CD4-positive, alpha-beta T cell treated with Interleukin-4 for 1 hour (primary cell): ENCODE measurements at regions not wholly inside any gene's neighbourhood (a gene's known extent, or its start where the extent isn't known, plus 50 kb on each side); places are given as distances from the start of the nearest gene placed in this dataset.
"Not testable (repeated sequence)": the region's sequence is repeated elsewhere in the genome, so short reads cannot be mapped to it uniquely, and the experiment has no call there.

ENCODE experiments used
- DNase-seq, 2 donors: peaks; one replicate each; pipeline ENCODE4 v3.0.0-alpha.2; 2020 to 2022

GRCh38 chr4:13989501-13989900 lies 362.0 kb upstream of the BOD1L1 start:
- no peak for DNase-seq

- DNase-seq = no peak
These were observed 363.4 kb upstream of the BOD1L1 start for GRCh38 chr4:13990596-13991589.

GRCh38 chr4:13992041-13992440 lies 364.5 kb upstream of the BOD1L1 start:
- DNase-seq = no peak

GRCh38 chr4:13992975-13993520 lies 365.5 kb upstream of the BOD1L1 start:
- DNase-seq = no peak

- no peak for DNase-seq
These were observed 366.5 kb upstream of the BOD1L1 start for GRCh38 chr4:13994016-13994415.

- DNase-seq = no peak
These were observed 371.4 kb upstream of the BOD1L1 start for GRCh38 chr4:13998850-13999445.

- DNase-seq = no peak
These were observed 372.7 kb upstream of the BOD1L1 start for GRCh38 chr4:14000091-14000814.

- not testable (repeated sequence) for DNase-seq
These were observed 374.8 kb upstream of the BOD1L1 start for GRCh38 chr4:14002331-14002730.

GRCh38 chr4:14008494-14008893 lies 381.0 kb upstream of the BOD1L1 start:
- peak in 1 of 2 donors; percentile 7 for DNase-seq

GRCh38 chr4:14018191-14018853 lies 390.8 kb upstream of the BOD1L1 start:
- DNase-seq = no peak

- no peak for DNase-seq
These were observed 394.9 kb upstream of the BOD1L1 start for GRCh38 chr4:14022456-14022855.

GRCh38 chr4:14023036-14023435 lies 395.5 kb upstream of the BOD1L1 start:
- no peak for DNase-seq

GRCh38 chr4:14023896-14024295 lies 396.4 kb upstream of the BOD1L1 start:
- DNase-seq = no peak

- DNase-seq = no peak
These were observed 397.6 kb upstream of the BOD1L1 start for GRCh38 chr4:14025111-14025510.

GRCh38 chr4:14025891-14026290 lies 398.4 kb upstream of the BOD1L1 start:
- no peak for DNase-seq

GRCh38 chr4:14028862-14029261 lies 401.3 kb upstream of the BOD1L1 start:
- DNase-seq = no peak

GRCh38 chr4:14035076-14035475 lies 407.6 kb upstream of the BOD1L1 start:
- no peak for DNase-seq

GRCh38 chr4:14043203-14043602 lies 415.7 kb upstream of the BOD1L1 start:
- no peak for DNase-seq

GRCh38 chr4:14046642-14047041 lies 419.1 kb upstream of the BOD1L1 start:
- no peak for DNase-seq

GRCh38 chr4:14047840-14048239 lies 420.3 kb upstream of the BOD1L1 start:
- no peak for DNase-seq

GRCh38 chr4:14049946-14050345 lies 422.4 kb upstream of the BOD1L1 start:
- DNase-seq = no peak

- DNase-seq = no peak
These were observed 425.8 kb upstream of the BOD1L1 start for GRCh38 chr4:14053291-14053690.

- DNase-seq = no peak
These were observed 426.9 kb upstream of the BOD1L1 start for GRCh38 chr4:14054391-14054790.
